Testis (tissue), 2 donors: ENCODE measurements at regions not wholly inside any gene's neighbourhood (a gene's known extent, or its start where the extent isn't known, plus 50 kb on each side); places are given as distances from the start of the nearest gene placed in this dataset.

Experiments
- DNase-seq: peaks from one replicate; pipeline ENCODE4 v3.0.0-alpha.2; 2019
- H3K27ac ChIP-seq, 2 donors: fragments of 200-600 bp; sonication (generic); one replicate each; pipeline ENCODE4 v1.5.1; 2019
- H3K27me3 ChIP-seq: fragments of 200-600 bp; sonication (generic); one replicate; pipeline ENCODE4 v1.5.1; 2019
- H3K36me3 ChIP-seq: fragments of 200-600 bp; sonication (generic); one replicate; pipeline ENCODE4 v1.5.1; 2017; ENCODE audit warnings: low read depth; ENCODE audit errors: missing control alignments
- H3K4me1 ChIP-seq: fragments of 200-600 bp; sonication (generic); one replicate; pipeline ENCODE4 v1.5.1; 2019
- H3K4me3 ChIP-seq, 2 donors: fragments of 200-600 bp; sonication (generic); one replicate each; pipeline ENCODE4 v1.5.1; 2017 to 2019
- H3K9me3 ChIP-seq: fragments of 200-600 bp; sonication (generic); one replicate; pipeline ENCODE4 v1.5.1; 2017
- POLR2A ChIP-seq: fragments of 450-650 bp; IDR thresholded peaks from one replicate; pipeline ENCODE4 v1.6.1; 2017; ENCODE audit warnings: antibody characterized with exemption, mild to moderate bottlenecking, moderate library complexity
- WGBS, 2 donors: methylation state at CpG; one replicate each; pipeline ENCODE4 v1.1.5; 2018; 5-methylcytosine and 5-hydroxymethylcytosine counted together
- intact Hi-C: fragments of 100-400 bp; cut with DNase I; formaldehyde crosslinking; loops from one replicate; pipeline ENCODE4 v1.15.1; 2023; ENCODE audit warnings: low total_unique reads
- TF ChIP-seq, protein P1 (sequence below), 3 experiments: fragments of 450-650 bp in 2 of 3; fragments of 200-600 bp in 1 of 3; sonication (generic) in 1 of 3; IDR thresholded peaks; one replicate each; pipeline ENCODE4 v1.5.1; 2016 to 2019; ENCODE audit warnings: antibody characterized with exemption in 3 of 3, mild to moderate bottlenecking in 2 of 3, moderate library complexity in 1 of 3

DNA sequence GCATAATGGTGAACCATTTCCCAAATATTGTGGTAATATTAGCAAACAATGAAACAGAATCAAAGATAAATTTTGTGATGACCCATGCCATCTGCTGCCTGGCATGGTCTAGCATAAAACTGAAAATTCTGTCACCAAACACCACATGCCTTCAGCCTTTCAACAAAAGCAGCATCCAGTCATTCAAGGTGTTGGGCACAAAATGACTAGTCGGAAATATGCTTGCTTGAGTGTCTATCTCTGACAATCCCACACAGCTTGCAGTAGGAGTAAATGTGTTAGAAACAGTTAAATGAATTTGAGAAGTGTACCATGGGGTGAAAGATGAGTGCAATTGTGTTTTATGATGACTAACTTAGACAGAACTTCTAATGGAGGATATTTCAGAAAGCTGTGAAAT, 61.7 kb upstream of the CDIN1 start:
- Histone ChIP-seq H3K9me3 (no peaks in the 10 kb centered on the region), H3K36me3 (no peaks in the 10 kb centered on the region), H3K27ac (no peak overlapping the region), H3K4me1 (no peaks in the 10 kb centered on the region), H3K4me3 (no peak overlapping the region), H3K27me3 (no peaks in the 10 kb centered on the region)
- DNase-seq = no peak
- WGBS, 2 donors = 85 to 88% methylated on average over 1 of the region's 1 CpG
- intact Hi-C loops = no loop called here
- TF ChIP-seq, protein P1, sequence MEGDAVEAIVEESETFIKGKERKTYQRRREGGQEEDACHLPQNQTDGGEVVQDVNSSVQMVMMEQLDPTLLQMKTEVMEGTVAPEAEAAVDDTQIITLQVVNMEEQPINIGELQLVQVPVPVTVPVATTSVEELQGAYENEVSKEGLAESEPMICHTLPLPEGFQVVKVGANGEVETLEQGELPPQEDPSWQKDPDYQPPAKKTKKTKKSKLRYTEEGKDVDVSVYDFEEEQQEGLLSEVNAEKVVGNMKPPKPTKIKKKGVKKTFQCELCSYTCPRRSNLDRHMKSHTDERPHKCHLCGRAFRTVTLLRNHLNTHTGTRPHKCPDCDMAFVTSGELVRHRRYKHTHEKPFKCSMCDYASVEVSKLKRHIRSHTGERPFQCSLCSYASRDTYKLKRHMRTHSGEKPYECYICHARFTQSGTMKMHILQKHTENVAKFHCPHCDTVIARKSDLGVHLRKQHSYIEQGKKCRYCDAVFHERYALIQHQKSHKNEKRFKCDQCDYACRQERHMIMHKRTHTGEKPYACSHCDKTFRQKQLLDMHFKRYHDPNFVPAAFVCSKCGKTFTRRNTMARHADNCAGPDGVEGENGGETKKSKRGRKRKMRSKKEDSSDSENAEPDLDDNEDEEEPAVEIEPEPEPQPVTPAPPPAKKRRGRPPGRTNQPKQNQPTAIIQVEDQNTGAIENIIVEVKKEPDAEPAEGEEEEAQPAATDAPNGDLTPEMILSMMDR (IDR thresholded peaks at IDR 0.05) = no peak
- TF ChIP-seq POLR2A = no peak

DNA sequence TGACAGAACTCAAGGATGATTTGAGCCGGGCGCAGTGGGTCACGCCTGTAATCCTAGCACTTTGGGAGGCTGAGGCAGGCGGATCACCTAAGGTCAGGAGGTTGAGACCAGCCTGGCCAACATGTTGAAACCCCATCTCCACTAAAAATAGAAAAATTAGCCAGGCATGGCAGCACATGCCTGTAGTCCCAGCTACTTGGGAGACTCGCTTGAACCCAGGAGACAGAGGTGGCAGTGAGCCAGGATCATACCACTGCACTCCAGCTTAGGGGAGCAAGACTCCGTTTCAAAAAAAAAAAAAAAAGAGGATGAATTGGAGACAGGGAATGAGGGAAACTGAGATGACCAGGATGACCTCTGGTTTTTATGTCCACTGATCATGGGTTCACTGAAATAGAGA, 60.4 kb upstream of the CDIN1 start:
- TF ChIP-seq, protein P1 (IDR thresholded peaks at IDR 0.05) = no peak
- TF ChIP-seq POLR2A = no peak
- Histone ChIP-seq H3K36me3 (no peaks in the 10 kb centered on the region), H3K27me3 (no peaks in the 10 kb centered on the region), H3K4me3 (no peak overlapping the region), H3K27ac (no peak overlapping the region), H3K9me3 (no peaks in the 10 kb centered on the region), H3K4me1 (no peaks in the 10 kb centered on the region)
- no peak for DNase-seq
- intact Hi-C loops = no loop called here
- 87 to 93% methylated on average over 6 of the region's 6 CpGs for WGBS, 2 donors

DNA sequence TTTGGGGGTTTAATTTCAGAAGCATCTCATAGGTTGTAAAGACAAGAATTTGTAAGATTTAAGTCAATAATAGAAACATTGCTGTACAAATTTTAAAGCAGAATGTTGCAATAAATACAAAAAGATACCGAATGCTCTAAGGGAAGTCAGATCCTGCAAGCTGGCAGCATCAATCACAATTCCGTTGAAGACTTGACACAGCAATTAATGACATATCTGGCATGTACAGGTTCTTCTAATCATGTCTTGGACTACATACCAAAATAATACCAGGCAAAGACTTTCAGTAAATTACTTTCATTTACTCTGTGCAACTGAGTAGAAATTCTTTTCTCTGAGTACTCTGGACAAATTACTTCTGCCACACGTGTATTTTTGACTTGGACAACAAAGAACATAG, 54.0 kb upstream of the CDIN1 start:
- no peaks in the 10 kb centered on the region for H3K27me3 ChIP-seq
- H3K9me3 ChIP-seq = no peaks in the 10 kb centered on the region
- H3K27ac ChIP-seq = no peak overlapping the region
- no peak for DNase-seq
- TF ChIP-seq, protein P1 (IDR thresholded peaks at IDR 0.05) = no peak
- TF ChIP-seq POLR2A = no peak
- no peaks in the 10 kb centered on the region for H3K36me3 ChIP-seq
- intact Hi-C loops = no loop called here
- 70 to 90% methylated on average over 3 of the region's 3 CpGs for WGBS, 2 donors
- H3K4me3 ChIP-seq = no peak overlapping the region
- no peaks in the 10 kb centered on the region for H3K4me1 ChIP-seq

DNA sequence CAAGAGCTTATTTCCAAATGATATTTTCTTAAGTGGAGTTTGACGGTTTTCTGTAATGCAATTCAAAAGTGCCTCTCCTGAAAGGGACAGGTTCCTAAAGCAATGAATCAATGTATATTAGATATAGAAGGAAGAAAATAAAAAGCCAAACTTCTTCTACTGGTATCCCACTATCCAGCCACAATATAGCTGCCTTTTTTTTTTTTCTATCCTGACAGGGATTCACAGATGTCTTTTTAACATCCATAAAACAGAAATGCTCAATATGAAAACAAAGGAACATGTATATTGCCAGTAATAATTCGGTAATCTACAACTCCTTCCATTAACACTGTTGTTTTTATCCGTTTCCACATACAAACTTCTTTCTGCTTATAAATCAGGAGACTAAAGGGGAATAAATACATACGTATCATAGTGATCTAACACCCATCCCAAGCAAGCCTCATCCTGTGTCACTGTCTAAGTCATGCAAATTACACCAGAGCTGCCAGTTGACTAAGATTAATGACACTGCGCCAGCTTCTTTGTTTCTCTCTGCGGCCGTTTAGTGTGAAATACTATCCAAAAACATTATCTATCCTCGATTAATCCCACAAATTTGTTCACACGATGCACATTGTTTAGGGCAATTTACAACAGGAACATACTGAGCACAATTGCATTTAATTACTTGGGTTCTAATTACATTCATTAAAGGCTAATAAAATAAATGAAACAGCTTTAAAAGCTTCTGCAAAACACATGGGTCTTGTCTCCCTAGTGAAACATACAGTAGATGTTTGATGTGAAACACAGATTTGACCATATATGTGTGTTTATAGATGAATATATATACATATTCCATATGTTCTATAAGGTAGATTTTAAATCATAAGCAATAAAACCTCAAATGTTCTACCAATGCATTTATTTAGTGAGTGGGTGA, 51.9 kb upstream of the CDIN1 start:
- no peak for DNase-seq
- Histone ChIP-seq H3K27ac (no peak overlapping the region), H3K9me3 (no peaks in the 10 kb centered on the region), H3K4me3 (no peak overlapping the region), H3K4me1 (no peaks in the 10 kb centered on the region), H3K27me3 (no peaks in the 10 kb centered on the region), H3K36me3 (no peaks in the 10 kb centered on the region)
- 54 to 67% methylated on average over 9 of the region's 9 CpGs for WGBS, 2 donors
- intact Hi-C loops = no loop called here
- TF ChIP-seq POLR2A = no peak
- TF ChIP-seq, protein P1 (IDR thresholded peaks at IDR 0.05) = no peak
